ENCODE measurements at regions not wholly inside any gene's neighbourhood (a gene's known extent, or its start where the extent isn't known, plus 50 kb on each side); places are given as distances from the start of the nearest gene placed in this dataset.

DNA sequence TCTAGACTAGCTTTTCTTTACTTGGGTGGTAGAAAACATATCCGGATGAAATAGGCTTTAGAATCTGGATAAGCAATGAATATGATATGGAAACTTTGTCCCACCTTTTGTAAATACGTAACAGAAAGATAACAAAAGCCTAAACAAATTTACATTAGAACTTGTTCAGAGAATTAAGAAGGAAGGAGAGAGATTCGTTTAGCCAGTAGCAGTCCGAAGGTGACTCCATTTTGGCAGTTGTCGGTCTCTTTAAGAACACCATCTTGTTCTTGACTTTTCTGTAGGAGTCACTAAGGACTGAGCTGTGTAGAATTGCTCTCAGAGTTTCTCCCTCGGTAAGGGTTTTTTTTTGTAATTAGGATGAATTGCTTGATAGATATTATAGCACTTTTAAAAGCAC is 475.1 kb downstream of the PCNX1 start:
- TF ChIP-seq POLR2A (IDR thresholded peaks at IDR 0.05; ENCODE audit: low read depth, low read length) (no peak), RCOR1 (IDR thresholded peaks at IDR 0.05; ENCODE audit: insufficient replicate concordance, low read length) (no peak), MXI1 (IDR thresholded peaks at IDR 0.05; ENCODE audit: borderline replicate concordance, low read depth, low read length) (no peak), CEBPB (IDR thresholded peaks at IDR 0.05; ENCODE audit: low read depth, low read length) (no peak), RAD21 (IDR thresholded peaks at IDR 0.05; ENCODE audit: low read length) (no peak)
- TF ChIP-seq, protein P1, sequence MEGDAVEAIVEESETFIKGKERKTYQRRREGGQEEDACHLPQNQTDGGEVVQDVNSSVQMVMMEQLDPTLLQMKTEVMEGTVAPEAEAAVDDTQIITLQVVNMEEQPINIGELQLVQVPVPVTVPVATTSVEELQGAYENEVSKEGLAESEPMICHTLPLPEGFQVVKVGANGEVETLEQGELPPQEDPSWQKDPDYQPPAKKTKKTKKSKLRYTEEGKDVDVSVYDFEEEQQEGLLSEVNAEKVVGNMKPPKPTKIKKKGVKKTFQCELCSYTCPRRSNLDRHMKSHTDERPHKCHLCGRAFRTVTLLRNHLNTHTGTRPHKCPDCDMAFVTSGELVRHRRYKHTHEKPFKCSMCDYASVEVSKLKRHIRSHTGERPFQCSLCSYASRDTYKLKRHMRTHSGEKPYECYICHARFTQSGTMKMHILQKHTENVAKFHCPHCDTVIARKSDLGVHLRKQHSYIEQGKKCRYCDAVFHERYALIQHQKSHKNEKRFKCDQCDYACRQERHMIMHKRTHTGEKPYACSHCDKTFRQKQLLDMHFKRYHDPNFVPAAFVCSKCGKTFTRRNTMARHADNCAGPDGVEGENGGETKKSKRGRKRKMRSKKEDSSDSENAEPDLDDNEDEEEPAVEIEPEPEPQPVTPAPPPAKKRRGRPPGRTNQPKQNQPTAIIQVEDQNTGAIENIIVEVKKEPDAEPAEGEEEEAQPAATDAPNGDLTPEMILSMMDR (conservative IDR thresholded peaks at IDR 0.05; ENCODE audit: low read depth, low read length), result no peak
- TF ChIP-seq, protein P2, sequence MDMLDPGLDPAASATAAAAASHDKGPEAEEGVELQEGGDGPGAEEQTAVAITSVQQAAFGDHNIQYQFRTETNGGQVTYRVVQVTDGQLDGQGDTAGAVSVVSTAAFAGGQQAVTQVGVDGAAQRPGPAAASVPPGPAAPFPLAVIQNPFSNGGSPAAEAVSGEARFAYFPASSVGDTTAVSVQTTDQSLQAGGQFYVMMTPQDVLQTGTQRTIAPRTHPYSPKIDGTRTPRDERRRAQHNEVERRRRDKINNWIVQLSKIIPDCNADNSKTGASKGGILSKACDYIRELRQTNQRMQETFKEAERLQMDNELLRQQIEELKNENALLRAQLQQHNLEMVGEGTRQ (IDR thresholded peaks at IDR 0.05; ENCODE audit: low read depth, low read length), result no peak
